ENCODE measurements at regions not wholly inside any gene's neighbourhood (a gene's known extent, or its start where the extent isn't known, plus 50 kb on each side); places are given as distances from the start of the nearest gene placed in this dataset.

- no peak overlapping the region for H3K27ac Mint-ChIP-seq (ENCODE audit: unreplicated experiment)
- H3K9me3 Mint-ChIP-seq (ENCODE audit: unreplicated experiment): no peaks in the 10 kb centered on the region
- TF ChIP-seq CTCF (IDR thresholded peaks at IDR 0.05; ENCODE audit: unreplicated experiment): no peak
- no peaks in the 10 kb centered on the region for H3K36me3 Mint-ChIP-seq (ENCODE audit: low read depth, unreplicated experiment)
- H3K4me1 Mint-ChIP-seq (ENCODE audit: unreplicated experiment): no peaks in the 10 kb centered on the region
- DNase-seq (ENCODE audit: low spot score): no peak
- peaks cover 2% of the 10 kb centered on the region for H3K27me3 Mint-ChIP-seq (ENCODE audit: unreplicated experiment)
- no peak overlapping the region for H3K4me3 Mint-ChIP-seq (ENCODE audit: unreplicated experiment)
These were observed 96.4 kb upstream of the COL5A1 start for GRCh38 chr9:134545215-134545542.

GRCh38 chr9:134545543-134546245, 95.9 kb upstream of the COL5A1 start:
- no peak for DNase-seq (ENCODE audit: low spot score)
- Mint-ChIP-seq H3K36me3 (ENCODE audit: low read depth, unreplicated experiment) (no peaks in the 10 kb centered on the region), H3K4me1 (ENCODE audit: unreplicated experiment) (no peaks in the 10 kb centered on the region), H3K27me3 (ENCODE audit: unreplicated experiment) (peaks cover 6% of the 10 kb centered on the region), H3K9me3 (ENCODE audit: unreplicated experiment) (no peaks in the 10 kb centered on the region), H3K4me3 (ENCODE audit: unreplicated experiment) (no peak overlapping the region), H3K27ac (ENCODE audit: unreplicated experiment) (no peak overlapping the region)
- TF ChIP-seq CTCF (IDR thresholded peaks at IDR 0.05; ENCODE audit: unreplicated experiment): no peak

GRCh38 chr9:134546246-134546731, 95.3 kb upstream of the COL5A1 start:
- no peak overlapping the region for H3K27ac Mint-ChIP-seq (ENCODE audit: unreplicated experiment)
- H3K36me3 Mint-ChIP-seq (ENCODE audit: low read depth, unreplicated experiment): no peaks in the 10 kb centered on the region
- no peak for TF ChIP-seq CTCF (IDR thresholded peaks at IDR 0.05; ENCODE audit: unreplicated experiment)
- H3K27me3 Mint-ChIP-seq (ENCODE audit: unreplicated experiment): peaks cover 7% of the 10 kb centered on the region
- no peak overlapping the region for H3K4me3 Mint-ChIP-seq (ENCODE audit: unreplicated experiment)
- H3K4me1 Mint-ChIP-seq (ENCODE audit: unreplicated experiment): no peaks in the 10 kb centered on the region
- no peak for DNase-seq (ENCODE audit: low spot score)
- H3K9me3 Mint-ChIP-seq (ENCODE audit: unreplicated experiment): no peaks in the 10 kb centered on the region

- Mint-ChIP-seq H3K9me3 (ENCODE audit: unreplicated experiment) (no peaks in the 10 kb centered on the region), H3K27ac (ENCODE audit: unreplicated experiment) (no peak overlapping the region), H3K4me1 (ENCODE audit: unreplicated experiment) (no peaks in the 10 kb centered on the region), H3K27me3 (ENCODE audit: unreplicated experiment) (peaks cover 7% of the 10 kb centered on the region), H3K4me3 (ENCODE audit: unreplicated experiment) (no peak overlapping the region), H3K36me3 (ENCODE audit: low read depth, unreplicated experiment) (no peaks in the 10 kb centered on the region)
- no peak for DNase-seq (ENCODE audit: low spot score)
- TF ChIP-seq CTCF (IDR thresholded peaks at IDR 0.05; ENCODE audit: unreplicated experiment): no peak
These were observed 94.9 kb upstream of the COL5A1 start for GRCh38 chr9:134546746-134547145.

- Mint-ChIP-seq H3K4me3 (ENCODE audit: unreplicated experiment) (no peak overlapping the region), H3K36me3 (ENCODE audit: low read depth, unreplicated experiment) (no peaks in the 10 kb centered on the region), H3K27ac (ENCODE audit: unreplicated experiment) (no peak overlapping the region), H3K27me3 (ENCODE audit: unreplicated experiment) (peaks cover 7% of the 10 kb centered on the region), H3K4me1 (ENCODE audit: unreplicated experiment) (no peaks in the 10 kb centered on the region), H3K9me3 (ENCODE audit: unreplicated experiment) (no peaks in the 10 kb centered on the region)
- no peak for DNase-seq (ENCODE audit: low spot score)
- TF ChIP-seq CTCF (IDR thresholded peaks at IDR 0.05; ENCODE audit: unreplicated experiment): no peak
These were observed 94.2 kb upstream of the COL5A1 start for GRCh38 chr9:134547161-134548100.
